Endothelial cell of umbilical vein (primary cell): ENCODE measurements at regions not wholly inside any gene's neighbourhood (a gene's known extent, or its start where the extent isn't known, plus 50 kb on each side); places are given as distances from the start of the nearest gene placed in this dataset.

Experiments
- BruUV-seq: library from RNA; stranded (reverse); fragments of 400-500 nt; replicated peaks from 2 replicates; lab custom pipeline; 2021; lab: Mats Ljungman, UMichigan
- CTCF ChIA-PET: fragments of 300-600, 350-600 bp; sonication (Branson Sonifier 250); formaldehyde crosslinking; loops from one replicate; lab custom pipeline; 2021; ENCODE audit warnings: antibody characterized with exemption, inconsistent platforms; lab: Charles Lee
- POLR2A ChIA-PET: fragments of 300-600, 350-600 bp; sonication (Branson Sonifier 250); formaldehyde crosslinking; loops from one replicate; lab custom pipeline; 2021; ENCODE audit warnings: antibody characterized with exemption, inconsistent platforms; lab: Charles Lee
- DNase-seq: peaks from one replicate; pipeline ENCODE4 v3.0.0-alpha.2; 2011; ENCODE audit warnings: low read depth, low spot score
- FAIRE-seq: peaks from 2 replicates; lab custom pipeline; 2011; peaks lifted over from hg19 to GRCh38; lab: Jason Lieb, UNC
- H2AFZ ChIP-seq: 2 replicates; pipeline ENCODE4 v1.6.0; 2012; ENCODE audit warnings: low read depth, low read length, control low read depth, inconsistent platforms
- H3K27ac ChIP-seq: 2 replicates; pipeline ENCODE4 v1.5.1; 2011; ENCODE audit warnings: low read depth, mild to moderate bottlenecking, control low read depth, low read length, moderate library complexity; ENCODE audit not compliant: insufficient read depth
- H3K27me3 ChIP-seq, 2 experiments: 2 replicates each; pipeline versions ENCODE4 v1.6.0 to v1.6.1; 2011; ENCODE audit warnings: low read length in 2 of 2, mixed read lengths in 1 of 2; ENCODE audit not compliant: control insufficient read depth in 2 of 2, insufficient read depth in 2 of 2
- H3K36me3 ChIP-seq, 2 experiments: 2 replicates in 1 of 2; 3 replicates in 1 of 2; pipeline ENCODE4 v1.5.1; 2011; ENCODE audit warnings: low read length in 2 of 2, mild to moderate bottlenecking in 1 of 2, moderate library complexity in 1 of 2; ENCODE audit not compliant: control insufficient read depth in 2 of 2, insufficient read depth in 2 of 2; ENCODE audit errors: extremely low read depth in 1 of 2
- H3K4me1 ChIP-seq: 3 replicates; pipeline ENCODE4 v1.5.1; 2011; ENCODE audit warnings: mild to moderate bottlenecking, low read length; ENCODE audit not compliant: control insufficient read depth, insufficient read depth; ENCODE audit errors: extremely low read depth
- H3K4me2 ChIP-seq: 2 replicates; pipeline ENCODE4 v1.6.1; 2011; ENCODE audit warnings: low read length, control low read depth, mixed read lengths; ENCODE audit not compliant: insufficient read depth
- H3K4me3 ChIP-seq, 3 experiments: fragments of 200-600 bp in 1 of 3; sonication (generic), shearing (Covaris generic) in 1 of 3; replicated peaks in 1 of 3; 2 replicates each; pipeline ENCODE4 v1.5.1; 2011 to 2016; ENCODE audit warnings: control low read depth in 3 of 3, low read length in 3 of 3, mild to moderate bottlenecking in 2 of 3, inconsistent platforms in 1 of 3, low read depth in 1 of 3, moderate library complexity in 1 of 3; ENCODE audit not compliant: insufficient read depth in 1 of 3
- H3K79me2 ChIP-seq: 2 replicates; pipeline ENCODE4 v1.6.0; 2012; ENCODE audit warnings: low read length, inconsistent platforms; ENCODE audit not compliant: control insufficient read depth, insufficient read depth
- H3K9ac ChIP-seq: replicated peaks from 2 replicates; pipeline ENCODE3; 2011; ENCODE audit warnings: low read length, control low read depth; ENCODE audit not compliant: insufficient read depth; ENCODE audit errors: extremely low read depth
- H3K9me1 ChIP-seq: replicated peaks from 3 replicates; pipeline ENCODE4 v1.6.0; 2011; ENCODE audit warnings: mild to moderate bottlenecking, low read length; ENCODE audit not compliant: control insufficient read depth, insufficient read depth; ENCODE audit errors: extremely low read depth
- H3K9me3 ChIP-seq: replicated peaks from 2 replicates; pipeline ENCODE4 v1.5.1; 2012; ENCODE audit warnings: low read length, inconsistent platforms; ENCODE audit not compliant: control insufficient read depth, insufficient read depth
- H4K20me1 ChIP-seq: replicated peaks from 2 replicates; pipeline ENCODE3; 2011; ENCODE audit warnings: mild to moderate bottlenecking, low read length; ENCODE audit not compliant: control insufficient read depth, insufficient read depth; ENCODE audit errors: extremely low read depth
- CTCF ChIP-seq, 2 donors: IDR thresholded peaks; 1 replicate in 1 of 2; 2 replicates in 1 of 2; pipeline ENCODE4 v1.5.1; 2011; ENCODE audit warnings: low read length in 2 of 2, mild to moderate bottlenecking in 2 of 2, moderate library complexity in 2 of 2, control low read depth in 1 of 2, inconsistent platforms in 1 of 2, low read depth in 1 of 2; ENCODE audit not compliant: insufficient read depth in 1 of 2; ENCODE audit errors: extremely low read depth in 1 of 2
- EZH2 ChIP-seq: IDR thresholded peaks from 2 replicates; pipeline ENCODE4 v1.6.1; 2012; ENCODE audit warnings: borderline replicate concordance, low read depth, mild to moderate bottlenecking, moderate library complexity, low read length, inconsistent platforms; ENCODE audit not compliant: severe bottlenecking
- FOS ChIP-seq: IDR thresholded peaks from 2 replicates; pipeline ENCODE4 v1.6.1; 2011; ENCODE audit warnings: mild to moderate bottlenecking, low read length, moderate library complexity, borderline replicate concordance; ENCODE audit not compliant: insufficient read depth
- JUN ChIP-seq: IDR thresholded peaks from 2 replicates; pipeline ENCODE4 v1.6.1; 2011; ENCODE audit warnings: borderline replicate concordance, low read depth; ENCODE audit not compliant: insufficient read length, insufficient read depth
- MYC ChIP-seq: IDR thresholded peaks from one replicate; pipeline ENCODE4 v1.6.1; 2011; ENCODE audit warnings: mild to moderate bottlenecking, low read depth, low read length
- dilution Hi-C: fragments of 300-500 bp; cut with MboI; formaldehyde crosslinking; loops from one replicate; pipeline ENCODE4 v1.15.0; 2019; ENCODE audit warnings: low sequenced_read_pairs; ENCODE audit not compliant: extremely low pct_ligation_motif_present
- intact Hi-C: fragments of 100-400 bp; cut with micrococcal nuclease; formaldehyde crosslinking; loops from one replicate; pipeline ENCODE4 v1.10.0; 2022

- FAIRE-seq: peak; percentile 88
- H4K20me1 ChIP-seq: no peaks in the 10 kb centered on the region
- no peaks in the 10 kb centered on the region for H3K9me1 ChIP-seq
- no peak overlapping the region for H2AFZ ChIP-seq
- H3K4me2 ChIP-seq: no peak overlapping the region
- H3K36me3 ChIP-seq: peaks cover 0 to 6% of the 10 kb centered on the region in 2 experiments
- intact Hi-C loops: no loop called here
- H3K27me3 ChIP-seq: no peaks in the 10 kb centered on the region
- TF ChIP-seq CTCF (IDR thresholded peaks at IDR 0.05; ENCODE audit: extremely low read depth in 1 of 2, insufficient read depth in 1 of 2, low read depth in 1 of 2, low read length in 2 of 2) (peak; percentile 75 to 76), FOS (no peak), EZH2 (no peak), JUN (no peak)
- dilution Hi-C loops: no loop called here
- peaks cover 8% of the 10 kb centered on the region for H3K4me1 ChIP-seq
- CTCF ChIA-PET: interaction anchor here (0.6 to 2.7 kb wide), 22 partner anchors 11 to 346 kb away, joined by 3 to 60 read pairs (median 4); partner anchors contain the start of gene NCOR2
- H3K27ac ChIP-seq: no peak overlapping the region
- peak; percentile 49 for DNase-seq
- no peaks in the 10 kb centered on the region for H3K79me2 ChIP-seq
- no TSS peak for BruUV-seq
- no peak overlapping the region for H3K4me3 ChIP-seq
- H3K9ac ChIP-seq: no peak overlapping the region
- POLR2A ChIA-PET: no interaction called here
- H3K9me3 ChIP-seq: no peaks in the 10 kb centered on the region
These were observed 104.7 kb downstream of the RFLNA start for GRCh38 chr12:124399622-124400021.

GRCh38 chr12:124398578-124399227 lies 103.8 kb downstream of the RFLNA start:
- Histone ChIP-seq H3K4me2 (no peak overlapping the region), H3K9me3 (no peaks in the 10 kb centered on the region), H4K20me1 (no peaks in the 10 kb centered on the region), H3K36me3 (peaks cover 0 to 7% of the 10 kb centered on the region in 2 experiments), H3K9me1 (no peaks in the 10 kb centered on the region), H3K4me3 (no peak overlapping the region), H3K79me2 (no peaks in the 10 kb centered on the region), H3K9ac (no peak overlapping the region), H3K27me3 (no peaks in the 10 kb centered on the region), H2AFZ (no peak overlapping the region), H3K27ac (no peak overlapping the region), H3K4me1 (peaks cover 10% of the 10 kb centered on the region)
- POLR2A ChIA-PET: no interaction called here
- DNase-seq (no peak), FAIRE-seq (no peak)
- dilution Hi-C loops (no loop called here), intact Hi-C loops (no loop called here)
- CTCF ChIA-PET: interaction anchor here (0.6 to 2.7 kb wide), 15 partner anchors 11 to 345 kb away, joined by 3 to 60 read pairs (median 4); no protein-coding TSS in a partner anchor
- no peak for TF ChIP-seq MYC
- peak; percentile 5 to 10 for TF ChIP-seq CTCF (IDR thresholded peaks at IDR 0.05; ENCODE audit: extremely low read depth in 1 of 2, insufficient read depth in 1 of 2, low read depth in 1 of 2, low read length in 2 of 2)
- no TSS peak for BruUV-seq
